Nucleus accumbens (tissue), 56 donors: ENCODE measurements at regions not wholly inside any gene's neighbourhood (a gene's known extent, or its start where the extent isn't known, plus 50 kb on each side); places are given as distances from the start of the nearest gene placed in this dataset.
"Not testable (repeated sequence)": the region's sequence is repeated elsewhere in the genome, so short reads cannot be mapped to it uniquely, and the experiment has no call there.

Experiments
- DNase-seq, 56 donors: peaks; one replicate each; lab custom pipeline; 2025; lab: John Stamatoyannopoulos, UW

- DNase-seq = no peak
Observed at GRCh38 chr5:125874717-125875116, 548.5 kb upstream of the GRAMD2B start.

GRCh38 chr5:125877248-125877647 lies 546.0 kb upstream of the GRAMD2B start:
- no peak for DNase-seq

GRCh38 chr5:125882061-125882460 lies 541.1 kb upstream of the GRAMD2B start:
- DNase-seq = no peak

- DNase-seq = no peak
Observed at GRCh38 chr5:125883223-125883622, 540.0 kb upstream of the GRAMD2B start.

- DNase-seq = no peak
Observed at GRCh38 chr5:125888358-125888757, 534.9 kb upstream of the GRAMD2B start.

GRCh38 chr5:125890511-125890931 lies 532.7 kb upstream of the GRAMD2B start:
- DNase-seq = no peak

GRCh38 chr5:125891061-125891725 lies 532.0 kb upstream of the GRAMD2B start:
- DNase-seq = no peak

- no peak for DNase-seq
Observed at GRCh38 chr5:125894383-125894782, 528.8 kb upstream of the GRAMD2B start.

- DNase-seq = no peak
Observed at GRCh38 chr5:125896368-125896767, 526.8 kb upstream of the GRAMD2B start.

GRCh38 chr5:125897089-125897488 lies 526.1 kb upstream of the GRAMD2B start:
- no peak for DNase-seq

GRCh38 chr5:125898851-125899405 lies 524.3 kb upstream of the GRAMD2B start:
- no peak for DNase-seq

- no peak for DNase-seq
Observed at GRCh38 chr5:125912028-125912427, 511.2 kb upstream of the GRAMD2B start.

GRCh38 chr5:125913200-125913599 lies 510.0 kb upstream of the GRAMD2B start:
- no peak for DNase-seq

GRCh38 chr5:125914471-125914870 lies 508.7 kb upstream of the GRAMD2B start:
- DNase-seq = no peak

GRCh38 chr5:125923958-125924357 lies 499.3 kb upstream of the GRAMD2B start:
- DNase-seq = not testable (repeated sequence)

- no peak for DNase-seq
Observed at GRCh38 chr5:125926172-125926571, 497.0 kb upstream of the GRAMD2B start.

- DNase-seq = no peak
Observed at GRCh38 chr5:125928663-125929062, 494.5 kb upstream of the GRAMD2B start.

GRCh38 chr5:125950012-125950615 lies 473.1 kb upstream of the GRAMD2B start:
- DNase-seq = no peak

GRCh38 chr5:125961150-125961549 lies 462.1 kb upstream of the GRAMD2B start:
- DNase-seq = no peak

GRCh38 chr5:125965577-125965976 lies 457.6 kb upstream of the GRAMD2B start:
- DNase-seq = no peak

GRCh38 chr5:125967576-125967975 lies 455.6 kb upstream of the GRAMD2B start:
- no peak for DNase-seq
